ENCODE measurements at regions not wholly inside any gene's neighbourhood (a gene's known extent, or its start where the extent isn't known, plus 50 kb on each side); places are given as distances from the start of the nearest gene placed in this dataset.
A peak's percentile ranks its signal among the peaks of the same experiment; 100 is the strongest.

GRCh38 chr4:44984083-44984482 is 257.7 kb upstream of the GNPDA2 start:
- no peak overlapping the region for H3K27ac ChIP-seq (ENCODE audit: low read length)
- no peak for TF ChIP-seq EZH2 (IDR thresholded peaks at IDR 0.05; ENCODE audit: low read length, unreplicated experiment)
- no peak for TF ChIP-seq CTCF (conservative IDR thresholded peaks at IDR 0.05; ENCODE audit: low read depth, low read length)
- TF ChIP-seq EZH2phosphoT487 (IDR thresholded peaks at IDR 0.05; ENCODE audit: borderline replicate concordance, low read length) = no peak
- ChIA-PET POLR2A (ENCODE audit: unreplicated experiment) (no interaction called here), CTCF (no interaction called here)
- no peak overlapping the region for H2AFZ ChIP-seq (ENCODE audit: low read length)
- intact Hi-C loops (cut with micrococcal nuclease) = no loop called here
- H3K4me2 ChIP-seq (ENCODE audit: low read length) = no peak overlapping the region
- BruUV-seq (replicated peaks) = no TSS peak
- ATAC-seq (peak; percentile 72), DNase-seq (peak; percentile 22)
- no peaks in the 10 kb centered on the region for H4K20me1 ChIP-seq (ENCODE audit: low read length)
- no peaks in the 10 kb centered on the region for H3K9me2 ChIP-seq (replicated peaks; ENCODE audit: low read length)
- H3K36me3 ChIP-seq (ENCODE audit: low read depth, low read length) = no peaks in the 10 kb centered on the region
- H3K9ac ChIP-seq (ENCODE audit: low read length) = no peak overlapping the region
- peaks cover 11% of the 10 kb centered on the region; the same call in 1 of the 2 replicates for H3K4me1 ChIP-seq (ENCODE audit: insufficient read depth, low read length)
- no peak overlapping the region for H3K4me3 ChIP-seq (ENCODE audit: low read length)
- H3F3A ChIP-seq (ENCODE audit: low read length, unreplicated experiment) = no peaks in the 10 kb centered on the region
- no peaks in the 10 kb centered on the region for H3K79me2 ChIP-seq (ENCODE audit: low read length)
- no peaks in the 10 kb centered on the region for H3K9me3 ChIP-seq (ENCODE audit: low read length)
- H3K27me3 ChIP-seq (ENCODE audit: low read length) = no peaks in the 10 kb centered on the region

GRCh38 chr4:44983083-44983482 is 256.7 kb upstream of the GNPDA2 start:
- H4K20me1 ChIP-seq (ENCODE audit: low read length) = no peaks in the 10 kb centered on the region
- no peak overlapping the region for H3K27ac ChIP-seq (ENCODE audit: low read length)
- no peaks in the 10 kb centered on the region for H3K9me2 ChIP-seq (replicated peaks; ENCODE audit: low read length)
- peaks cover 11% of the 10 kb centered on the region; the same call in 1 of the 2 replicates for H3K4me1 ChIP-seq (ENCODE audit: insufficient read depth, low read length)
- DNase-seq = no peak
- no peaks in the 10 kb centered on the region for H3K36me3 ChIP-seq (ENCODE audit: low read depth, low read length)
- H3F3A ChIP-seq (ENCODE audit: low read length, unreplicated experiment) = no peaks in the 10 kb centered on the region
- H3K27me3 ChIP-seq (ENCODE audit: low read length) = no peaks in the 10 kb centered on the region
- POLR2A ChIA-PET (ENCODE audit: unreplicated experiment) = no interaction called here
- H3K9ac ChIP-seq (ENCODE audit: low read length) = no peak overlapping the region
- no peaks in the 10 kb centered on the region for H3K9me3 ChIP-seq (ENCODE audit: low read length)
- H2AFZ ChIP-seq (ENCODE audit: low read length) = no peak overlapping the region
- H3K4me2 ChIP-seq (ENCODE audit: low read length) = no peak overlapping the region
- CTCF ChIA-PET = no interaction called here
- no peak overlapping the region for H3K4me3 ChIP-seq (ENCODE audit: low read length)
- no peaks in the 10 kb centered on the region for H3K79me2 ChIP-seq (ENCODE audit: low read length)
- no TSS peak for BruUV-seq (replicated peaks)
- no peak for TF ChIP-seq CTCF (conservative IDR thresholded peaks at IDR 0.05; ENCODE audit: low read depth, low read length)
- no peak for TF ChIP-seq EZH2 (IDR thresholded peaks at IDR 0.05; ENCODE audit: low read length, unreplicated experiment)
- TF ChIP-seq EZH2phosphoT487 (IDR thresholded peaks at IDR 0.05; ENCODE audit: borderline replicate concordance, low read length) = no peak
- ATAC-seq = no peak
- intact Hi-C loops (cut with micrococcal nuclease) = no loop called here

GRCh38 chr4:44978020-44978419 is 251.7 kb upstream of the GNPDA2 start:
- no peaks in the 10 kb centered on the region for H3K27me3 ChIP-seq (ENCODE audit: low read length)
- no peaks in the 10 kb centered on the region for H4K20me1 ChIP-seq (ENCODE audit: low read length)
- TF ChIP-seq EZH2phosphoT487 (IDR thresholded peaks at IDR 0.05; ENCODE audit: borderline replicate concordance, low read length) (no peak), CTCF (conservative IDR thresholded peaks at IDR 0.05; ENCODE audit: low read depth, low read length) (no peak), EZH2 (IDR thresholded peaks at IDR 0.05; ENCODE audit: low read length, unreplicated experiment) (no peak)
- no peaks in the 10 kb centered on the region for H3K9me2 ChIP-seq (replicated peaks; ENCODE audit: low read length)
- ChIA-PET POLR2A (ENCODE audit: unreplicated experiment) (no interaction called here), CTCF (no interaction called here)
- no peak overlapping the region for H3K27ac ChIP-seq (ENCODE audit: low read length)
- no peaks in the 10 kb centered on the region for H3K79me2 ChIP-seq (ENCODE audit: low read length)
- no peaks in the 10 kb centered on the region for H3K36me3 ChIP-seq (ENCODE audit: low read depth, low read length)
- no peak overlapping the region for H2AFZ ChIP-seq (ENCODE audit: low read length)
- no peaks in the 10 kb centered on the region for H3K9me3 ChIP-seq (ENCODE audit: low read length)
- no peaks in the 10 kb centered on the region for H3F3A ChIP-seq (ENCODE audit: low read length, unreplicated experiment)
- no TSS peak for BruUV-seq (replicated peaks)
- no peak overlapping the region for H3K4me2 ChIP-seq (ENCODE audit: low read length)
- DNase-seq (no peak), ATAC-seq (no peak)
- intact Hi-C loops (cut with micrococcal nuclease) = no loop called here
- H3K9ac ChIP-seq (ENCODE audit: low read length) = no peak overlapping the region
- no peaks in the 10 kb centered on the region for H3K4me1 ChIP-seq (ENCODE audit: insufficient read depth, low read length)
- no peak overlapping the region for H3K4me3 ChIP-seq (ENCODE audit: low read length)
